GM11168 (cell line): ENCODE measurements at regions not wholly inside any gene's neighbourhood (a gene's known extent, or its start where the extent isn't known, plus 50 kb on each side); places are given as distances from the start of the nearest gene placed in this dataset.

ENCODE experiments used
- in situ Hi-C: fragments of 300-500 bp; cut with MboI; formaldehyde crosslinking; loops from one replicate; pipeline ENCODE4 v1.12.0; 2022; ENCODE audit warnings: low sequenced_read_pairs; ENCODE audit not compliant: unreplicated experiment

GRCh38 chr7:51660516-51660915, 343.9 kb upstream of the COBL start:
- in situ Hi-C loops: no loop called here

GRCh38 chr7:51658684-51659083, 342.1 kb upstream of the COBL start:
- in situ Hi-C loops: no loop called here

- in situ Hi-C loops: no loop called here
Observed at GRCh38 chr7:51647931-51648351, 331.3 kb upstream of the COBL start.

GRCh38 chr7:51647486-51647885, 330.9 kb upstream of the COBL start:
- in situ Hi-C loops: no loop called here

- in situ Hi-C loops: no loop called here
Observed at GRCh38 chr7:51645702-51646298, 329.2 kb upstream of the COBL start.

GRCh38 chr7:51645255-51645654, 328.6 kb upstream of the COBL start:
- in situ Hi-C loops: no loop called here

- in situ Hi-C loops: no loop called here
Observed at GRCh38 chr7:51644216-51644615, 327.6 kb upstream of the COBL start.

- in situ Hi-C loops: no loop called here
Observed at GRCh38 chr7:51640841-51641240, 324.2 kb upstream of the COBL start.

GRCh38 chr7:51639661-51640334, 323.2 kb upstream of the COBL start:
- in situ Hi-C loops: no loop called here

GRCh38 chr7:51636503-51636902, 319.9 kb upstream of the COBL start:
- in situ Hi-C loops: no loop called here

GRCh38 chr7:51635775-51636174, 319.2 kb upstream of the COBL start:
- in situ Hi-C loops: no loop called here

GRCh38 chr7:51634538-51634937, 317.9 kb upstream of the COBL start:
- in situ Hi-C loops: no loop called here

GRCh38 chr7:51634025-51634424, 317.4 kb upstream of the COBL start:
- in situ Hi-C loops: no loop called here

GRCh38 chr7:51633596-51633995, 317.0 kb upstream of the COBL start:
- in situ Hi-C loops: no loop called here

GRCh38 chr7:51633006-51633405, 316.4 kb upstream of the COBL start:
- in situ Hi-C loops: no loop called here

- in situ Hi-C loops: no loop called here
Observed at GRCh38 chr7:51630933-51631332, 314.3 kb upstream of the COBL start.

- in situ Hi-C loops: no loop called here
Observed at GRCh38 chr7:51629206-51629605, 312.6 kb upstream of the COBL start.

GRCh38 chr7:51621956-51622355, 305.3 kb upstream of the COBL start:
- in situ Hi-C loops: no loop called here

- in situ Hi-C loops: no loop called here
Observed at GRCh38 chr7:51620706-51621105, 304.1 kb upstream of the COBL start.

GRCh38 chr7:51619880-51620279, 303.3 kb upstream of the COBL start:
- in situ Hi-C loops: no loop called here

- in situ Hi-C loops: no loop called here
Observed at GRCh38 chr7:51617686-51618085, 301.1 kb upstream of the COBL start.

- in situ Hi-C loops: no loop called here
Observed at GRCh38 chr7:51613911-51614357, 297.3 kb upstream of the COBL start.
